ENCODE measurements at regions not wholly inside any gene's neighbourhood (a gene's known extent, or its start where the extent isn't known, plus 50 kb on each side); places are given as distances from the start of the nearest gene placed in this dataset.
"Not testable (repeated sequence)": the region's sequence is repeated elsewhere in the genome, so short reads cannot be mapped to it uniquely, and the experiment has no call there.

DNA sequence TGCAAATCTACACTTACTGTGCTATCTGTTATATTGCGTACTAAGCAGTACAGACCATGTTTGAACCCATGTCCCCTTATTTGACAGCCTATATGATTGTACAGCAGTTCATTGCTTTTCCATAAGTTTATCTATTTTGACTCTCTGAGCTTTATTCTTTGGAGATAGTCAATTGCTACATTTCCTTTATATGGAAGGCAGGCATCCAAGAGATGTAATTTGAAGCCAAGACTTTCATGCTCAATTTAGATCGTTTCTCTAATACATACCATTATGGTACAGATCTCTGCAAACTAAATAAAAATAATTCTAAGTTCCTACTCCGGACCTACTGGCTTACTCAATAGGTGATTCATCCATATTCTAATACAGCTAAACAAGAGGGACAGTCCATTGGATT lies 424.8 kb downstream of the TMEM38B start:
- no peak for FAIRE-seq

DNA sequence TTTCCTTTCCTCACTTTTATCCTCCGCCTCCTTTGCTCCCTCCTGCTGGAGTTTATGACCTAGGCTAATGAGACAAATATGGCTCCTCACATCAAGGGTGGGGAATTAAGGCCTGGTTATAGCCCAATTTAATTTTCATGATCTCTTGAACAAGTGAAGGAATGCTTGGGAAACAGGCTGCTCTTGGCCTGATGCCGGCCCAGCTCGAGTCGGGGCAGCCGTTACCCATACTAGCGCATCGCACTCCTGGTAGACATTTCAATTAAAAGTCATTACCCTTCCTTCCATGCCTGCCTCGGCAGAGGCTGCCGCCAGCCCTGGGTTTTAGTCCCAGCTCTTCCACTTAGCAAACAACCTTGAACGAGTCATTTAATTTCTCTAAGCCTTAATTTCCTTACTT lies 425.7 kb downstream of the TMEM38B start:
- FAIRE-seq: no peak

GRCh38 chr9:106127776-106128175 lies 433.4 kb downstream of the TMEM38B start:
- no peak for FAIRE-seq

DNA sequence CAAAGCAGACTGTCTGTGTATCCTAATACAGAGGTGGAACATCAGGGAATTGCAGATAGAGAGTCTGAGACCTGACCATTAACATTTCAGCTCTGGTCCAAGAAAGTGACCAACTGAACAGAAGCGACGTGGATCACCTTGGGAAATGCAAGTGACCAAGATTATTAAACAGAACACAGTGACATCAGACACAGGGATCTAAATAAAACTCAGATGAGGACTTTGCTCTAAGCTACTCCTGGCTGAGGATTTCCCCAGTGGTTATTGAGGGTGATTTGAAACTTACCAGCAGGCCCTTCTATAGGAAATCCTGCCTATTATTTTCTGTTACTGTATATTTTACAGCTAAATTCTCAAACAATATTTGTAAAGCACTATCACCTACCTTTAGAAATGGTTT lies 436.0 kb downstream of the TMEM38B start:
- FAIRE-seq: no peak

DNA sequence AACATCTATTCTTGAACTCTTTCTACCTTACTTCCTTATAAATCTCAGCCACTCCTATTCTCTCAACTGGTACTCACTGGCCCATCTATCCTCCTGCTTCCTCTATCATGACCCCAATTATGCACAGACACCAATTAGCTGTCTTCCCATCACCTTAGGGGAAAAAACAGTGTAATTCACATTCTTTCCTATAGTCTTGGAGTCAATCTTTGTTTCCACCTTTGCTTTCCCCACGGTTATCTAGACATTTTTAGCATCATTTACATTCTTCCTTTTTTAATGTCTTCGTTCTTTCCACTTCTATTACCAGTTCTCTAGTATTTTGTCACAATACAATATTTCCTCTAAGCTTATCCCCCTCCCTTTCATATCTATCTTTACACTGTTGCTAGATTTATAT lies 449.4 kb downstream of the TMEM38B start:
- no peak for FAIRE-seq

GRCh38 chr9:106146066-106146840 lies 451.9 kb downstream of the TMEM38B start:
- no peak for FAIRE-seq

- no peak for FAIRE-seq
Observed at GRCh38 chr9:106146886-106147285, 452.5 kb downstream of the TMEM38B start.

- no peak for FAIRE-seq
Observed at GRCh38 chr9:106149956-106150355, 455.6 kb downstream of the TMEM38B start.

DNA sequence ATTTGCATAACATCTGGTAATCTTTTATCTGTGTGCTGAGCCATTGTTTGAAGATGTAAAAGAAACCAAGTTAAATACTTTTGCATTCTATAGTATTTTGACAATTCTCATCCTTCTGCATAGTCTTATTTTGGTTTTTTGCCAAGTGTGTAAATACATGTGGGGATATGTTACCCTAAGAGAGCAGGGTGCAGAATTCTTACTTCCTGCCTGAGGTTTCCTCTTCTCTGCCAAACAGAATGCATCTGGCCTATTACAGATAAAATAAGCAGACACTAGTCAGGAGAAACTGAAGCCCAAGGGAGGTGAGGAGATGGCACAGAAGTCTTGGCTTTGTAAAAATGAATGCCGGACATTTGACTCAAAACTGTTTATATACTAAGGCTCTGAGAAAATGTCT lies 462.1 kb downstream of the TMEM38B start:
- FAIRE-seq: no peak

- FAIRE-seq: no peak
Observed at GRCh38 chr9:106172265-106172664, 477.9 kb downstream of the TMEM38B start.

DNA sequence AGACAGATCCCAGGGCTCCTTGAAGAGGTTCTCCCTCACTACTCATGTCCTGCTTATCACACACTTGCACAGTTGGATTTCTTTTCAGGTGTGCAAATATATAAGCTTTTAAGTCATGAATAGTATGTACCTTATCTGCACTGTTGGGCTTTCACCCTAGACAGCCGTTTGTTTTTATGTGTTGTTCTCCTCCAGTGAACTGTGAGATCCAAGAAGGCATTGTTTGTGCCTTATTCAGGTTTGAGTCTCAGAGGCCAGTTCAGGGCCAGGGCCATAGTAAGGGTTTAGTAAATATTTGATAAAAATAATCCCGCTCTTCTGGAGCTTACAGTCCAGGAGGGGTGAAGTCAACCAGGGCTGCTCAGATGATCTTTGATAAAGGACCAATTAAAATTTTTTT lies 480.0 kb downstream of the TMEM38B start:
- FAIRE-seq: no peak

DNA sequence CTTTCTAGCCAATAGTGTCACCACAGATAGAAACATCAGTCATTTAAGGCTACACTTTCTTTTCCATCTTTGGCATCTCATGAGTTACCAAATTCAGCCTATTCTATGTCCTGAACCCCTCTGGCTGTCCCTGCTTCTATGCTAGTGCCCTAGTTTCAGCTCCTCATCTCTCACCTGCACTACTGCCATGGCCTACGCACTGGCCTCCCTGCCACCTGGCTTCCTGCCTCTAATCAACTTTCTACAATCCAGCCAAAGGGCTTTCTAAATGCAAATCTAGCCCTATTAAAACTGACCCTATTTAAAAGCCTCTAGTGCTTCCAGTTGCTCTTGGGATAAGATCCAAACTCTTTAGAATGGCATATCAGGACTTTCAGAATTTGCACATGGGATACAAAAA lies 482.9 kb downstream of the TMEM38B start:
- FAIRE-seq: no peak

- no peak for FAIRE-seq
Observed at GRCh38 chr9:106179191-106179590, 484.9 kb downstream of the TMEM38B start.

GRCh38 chr9:106203815-106204516 lies 509.6 kb downstream of the TMEM38B start:
- not testable (repeated sequence) for FAIRE-seq

DNA sequence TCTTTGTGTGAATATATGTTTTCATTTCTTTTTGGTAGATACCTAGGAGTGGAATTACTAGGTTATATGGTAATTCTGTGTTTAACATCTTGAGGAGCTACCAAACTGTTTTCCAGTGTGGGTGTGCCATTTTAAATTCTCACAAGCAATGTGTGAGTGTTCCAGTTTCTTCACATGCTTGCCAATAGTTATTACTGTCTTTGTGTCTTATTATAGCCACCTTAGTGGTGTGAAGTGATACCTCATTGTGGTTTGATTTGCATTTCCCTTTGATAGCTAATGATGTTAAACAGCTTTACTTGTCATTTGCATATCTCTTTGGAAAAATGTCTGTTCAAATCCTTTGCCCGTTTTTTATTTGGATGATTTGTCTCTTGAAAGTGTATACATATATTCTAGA lies 513.0 kb downstream of the TMEM38B start:
- no peak for FAIRE-seq

- no peak for FAIRE-seq
Observed at GRCh38 chr9:106218427-106218826, 524.1 kb downstream of the TMEM38B start.

GRCh38 chr9:106218854-106219253 lies 524.5 kb downstream of the TMEM38B start:
- FAIRE-seq: no peak

DNA sequence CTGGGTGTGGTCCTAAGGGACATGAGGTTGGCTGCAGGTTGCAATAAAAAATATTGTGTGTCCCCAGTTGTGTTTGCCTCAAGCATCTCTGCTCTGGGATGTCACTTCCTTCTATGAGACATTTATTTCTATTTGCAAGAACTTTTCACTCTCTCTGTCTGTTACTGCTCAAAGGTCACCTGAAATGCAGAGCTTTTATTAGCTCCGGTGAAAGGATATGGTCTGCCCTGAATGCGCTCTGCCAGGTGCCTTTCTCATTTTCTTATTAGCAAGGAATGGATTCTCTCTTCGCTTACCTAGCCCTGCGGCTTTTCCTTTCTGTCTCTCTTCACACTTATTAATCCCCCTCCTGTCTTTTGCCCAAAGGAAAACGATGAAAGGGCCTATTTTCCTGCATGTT lies 526.1 kb downstream of the TMEM38B start:
- FAIRE-seq: no peak

GRCh38 chr9:106228861-106229260 lies 534.5 kb downstream of the TMEM38B start:
- FAIRE-seq: no peak

DNA sequence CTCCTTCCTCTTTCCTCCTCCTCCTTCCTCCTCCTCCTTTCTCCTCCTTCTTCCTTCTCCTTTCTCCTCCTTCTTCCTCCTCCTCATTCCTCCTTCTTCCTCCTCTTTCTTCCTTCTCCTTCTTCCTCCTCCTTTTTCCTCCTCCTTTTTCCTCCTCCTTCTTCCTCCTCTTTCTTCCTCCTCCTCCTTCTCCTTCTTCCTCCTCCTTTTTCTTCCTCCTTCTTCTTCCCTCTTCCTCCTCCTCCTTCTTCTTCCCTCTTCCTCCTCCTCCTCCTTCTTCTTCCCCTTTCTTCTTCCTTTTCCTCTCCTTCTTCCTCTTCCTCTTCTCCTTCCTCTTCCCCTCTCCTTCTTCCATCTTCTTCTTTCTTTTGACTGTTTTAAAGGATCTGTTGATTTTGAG lies 538.8 kb downstream of the TMEM38B start:
- FAIRE-seq: no peak

GRCh38 chr9:106260908-106261307 lies 566.6 kb downstream of the TMEM38B start:
- not testable (repeated sequence) for FAIRE-seq

GRCh38 chr9:106277966-106278365 lies 583.6 kb downstream of the TMEM38B start:
- no peak for FAIRE-seq

- FAIRE-seq: no peak
Observed at GRCh38 chr9:106283769-106284168, 579.2 kb upstream of the ZNF462 start.

GRCh38 chr9:106284296-106284695 lies 578.7 kb upstream of the ZNF462 start:
- FAIRE-seq: no peak

- no peak for FAIRE-seq
Observed at GRCh38 chr9:106286249-106286648, 576.7 kb upstream of the ZNF462 start.

Measured in G401.6 (cell line).